Prostate gland (tissue), 2 donors: ENCODE measurements at regions not wholly inside any gene's neighbourhood (a gene's known extent, or its start where the extent isn't known, plus 50 kb on each side); places are given as distances from the start of the nearest gene placed in this dataset.

Source experiments
- DNase-seq: peaks from one replicate; pipeline ENCODE4 v3.0.0-alpha.2; 2019; ENCODE audit warnings: low spot score
- H3K27ac ChIP-seq, 2 donors: fragments of 200-600 bp; sonication (generic); 2 replicates each; pipeline ENCODE4 v1.5.1; 2017 to 2019
- H3K27me3 ChIP-seq: fragments of 200-600 bp; sonication (generic); replicated peaks from 2 replicates; pipeline ENCODE4 v1.5.1; 2019; ENCODE audit not compliant: insufficient read depth
- H3K36me3 ChIP-seq, 2 donors: fragments of 200-600 bp; sonication (generic); 1 replicate in 1 of 2; 2 replicates in 1 of 2; pipeline versions ENCODE4 v1.5.1 to v1.8.1; 2017 to 2019
- H3K4me1 ChIP-seq: fragments of 200-600 bp; sonication (generic); replicated peaks from 2 replicates; pipeline ENCODE4 v1.5.1; 2019
- H3K4me3 ChIP-seq, 2 donors: fragments of 200-600 bp; sonication (generic); 2 replicates each; pipeline ENCODE4 v1.5.1; 2017 to 2019
- H3K9me3 ChIP-seq: fragments of 200-600 bp; sonication (generic); 2 replicates; pipeline ENCODE4 v1.5.1; 2017
- POLR2A ChIP-seq: fragments of 450-650 bp; IDR thresholded peaks from one replicate; pipeline ENCODE4 v1.6.1; 2016; ENCODE audit warnings: antibody characterized with exemption, mild to moderate bottlenecking
- POLR2AphosphoS5 ChIP-seq: sonication (generic); formaldehyde crosslinking; IDR thresholded peaks from one replicate; pipeline ENCODE4 v1.6.1; 2017; ENCODE audit warnings: antibody characterized with exemption
- WGBS: methylation state at CpG from one replicate; pipeline ENCODE4 v1.1.5; 2018; 5-methylcytosine and 5-hydroxymethylcytosine counted together
- intact Hi-C: fragments of 100-400 bp; cut with DNase I; formaldehyde crosslinking; loops from one replicate; pipeline ENCODE4 v1.14.2; 2022
- TF ChIP-seq, protein P1 (sequence below), 4 experiments: fragments of 200-600 bp in 2 of 4; fragments of 450-650 bp in 2 of 4; sonication (generic) in 2 of 4; IDR thresholded peaks; 1 replicate in 3 of 4; 2 replicates in 1 of 4; pipeline ENCODE4 v1.5.1; 2016 to 2019; ENCODE audit warnings: antibody characterized with exemption in 4 of 4, mild to moderate bottlenecking in 2 of 4, moderate library complexity in 2 of 4

GRCh38 chr3:13135251-13135810 is 62.1 kb upstream of the IQSEC1 start:
- no peak for DNase-seq
- H3K9me3 ChIP-seq = no peaks in the 10 kb centered on the region
- no peaks in the 10 kb centered on the region for H3K27me3 ChIP-seq
- no peak for TF ChIP-seq POLR2A
- no peak for TF ChIP-seq POLR2AphosphoS5
- TF ChIP-seq, protein P1, sequence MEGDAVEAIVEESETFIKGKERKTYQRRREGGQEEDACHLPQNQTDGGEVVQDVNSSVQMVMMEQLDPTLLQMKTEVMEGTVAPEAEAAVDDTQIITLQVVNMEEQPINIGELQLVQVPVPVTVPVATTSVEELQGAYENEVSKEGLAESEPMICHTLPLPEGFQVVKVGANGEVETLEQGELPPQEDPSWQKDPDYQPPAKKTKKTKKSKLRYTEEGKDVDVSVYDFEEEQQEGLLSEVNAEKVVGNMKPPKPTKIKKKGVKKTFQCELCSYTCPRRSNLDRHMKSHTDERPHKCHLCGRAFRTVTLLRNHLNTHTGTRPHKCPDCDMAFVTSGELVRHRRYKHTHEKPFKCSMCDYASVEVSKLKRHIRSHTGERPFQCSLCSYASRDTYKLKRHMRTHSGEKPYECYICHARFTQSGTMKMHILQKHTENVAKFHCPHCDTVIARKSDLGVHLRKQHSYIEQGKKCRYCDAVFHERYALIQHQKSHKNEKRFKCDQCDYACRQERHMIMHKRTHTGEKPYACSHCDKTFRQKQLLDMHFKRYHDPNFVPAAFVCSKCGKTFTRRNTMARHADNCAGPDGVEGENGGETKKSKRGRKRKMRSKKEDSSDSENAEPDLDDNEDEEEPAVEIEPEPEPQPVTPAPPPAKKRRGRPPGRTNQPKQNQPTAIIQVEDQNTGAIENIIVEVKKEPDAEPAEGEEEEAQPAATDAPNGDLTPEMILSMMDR (IDR thresholded peaks at IDR 0.05) = no peak
- H3K4me1 ChIP-seq = no peaks in the 10 kb centered on the region
- H3K36me3 ChIP-seq = no peaks in the 10 kb centered on the region
- H3K4me3 ChIP-seq = no peak overlapping the region
- H3K27ac ChIP-seq = no peak overlapping the region
- 94% methylated on average over 8 of the region's 9 CpGs for WGBS
- intact Hi-C loops = no loop called here

- no peaks in the 10 kb centered on the region for H3K9me3 ChIP-seq
- DNase-seq = no peak
- no peaks in the 10 kb centered on the region for H3K27me3 ChIP-seq
- WGBS = 100% methylated on average over 6 of the region's 8 CpGs
- no peak overlapping the region for H3K27ac ChIP-seq
- H3K4me1 ChIP-seq = no peaks in the 10 kb centered on the region
- H3K4me3 ChIP-seq = no peak overlapping the region
- no peaks in the 10 kb centered on the region for H3K36me3 ChIP-seq
- intact Hi-C loops = no loop called here
- TF ChIP-seq POLR2A (no peak), POLR2AphosphoS5 (no peak)
- TF ChIP-seq, protein P1 (IDR thresholded peaks at IDR 0.05) = no peak
Measured at GRCh38 chr3:13134879-13135206, 61.6 kb upstream of the IQSEC1 start.

GRCh38 chr3:13134166-13134878 is 61.1 kb upstream of the IQSEC1 start:
- Histone ChIP-seq H3K27me3 (no peaks in the 10 kb centered on the region), H3K36me3 (no peaks in the 10 kb centered on the region), H3K4me1 (no peaks in the 10 kb centered on the region), H3K9me3 (no peaks in the 10 kb centered on the region), H3K27ac (no peak overlapping the region), H3K4me3 (no peak overlapping the region)
- TF ChIP-seq, protein P1 (IDR thresholded peaks at IDR 0.05) = no peak
- no peak for TF ChIP-seq POLR2A
- TF ChIP-seq POLR2AphosphoS5 = no peak
- 95% methylated on average over 7 of the region's 12 CpGs for WGBS
- intact Hi-C loops = no loop called here
- no peak for DNase-seq

DNA sequence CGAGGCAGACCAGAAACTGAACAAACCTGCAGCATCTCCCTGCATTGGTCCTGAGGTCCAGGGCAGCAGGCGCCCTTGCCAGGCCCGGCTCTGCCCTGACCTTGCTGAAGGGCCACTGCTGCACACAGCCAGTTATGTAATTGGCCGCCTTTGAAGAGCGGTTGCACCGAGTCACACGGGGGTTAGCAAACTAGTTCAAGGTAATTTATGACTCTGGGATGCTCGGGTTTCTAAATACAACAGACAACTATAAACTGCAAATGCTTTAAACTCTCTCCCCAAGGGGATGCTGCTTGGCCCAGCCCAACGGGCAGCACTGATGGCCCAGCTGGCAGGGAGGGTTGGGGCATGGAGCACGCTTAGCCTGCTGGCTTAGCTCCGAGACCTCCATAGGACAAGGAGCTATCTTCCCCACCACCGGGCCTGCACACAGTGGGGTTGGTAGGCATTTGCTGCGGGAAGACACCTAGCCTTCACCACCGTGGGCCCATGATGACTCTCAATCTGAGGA is 60.3 kb upstream of the IQSEC1 start:
- no peak for TF ChIP-seq POLR2AphosphoS5
- no peak for TF ChIP-seq POLR2A
- TF ChIP-seq, protein P1 (IDR thresholded peaks at IDR 0.05) = no peak
- no peak for DNase-seq
- Histone ChIP-seq H3K36me3 (no peaks in the 10 kb centered on the region), H3K4me1 (no peaks in the 10 kb centered on the region), H3K4me3 (no peak overlapping the region), H3K27ac (no peak overlapping the region), H3K27me3 (no peaks in the 10 kb centered on the region), H3K9me3 (no peaks in the 10 kb centered on the region)
- intact Hi-C loops = no loop called here
- 68% methylated on average over 14 of the region's 14 CpGs for WGBS
